ENCODE measurements at regions not wholly inside any gene's neighbourhood (a gene's known extent, or its start where the extent isn't known, plus 50 kb on each side); places are given as distances from the start of the nearest gene placed in this dataset.

GRCh38 chr4:178320003-178320402, 877.8 kb upstream of the AGA start:
- Histone ChIP-seq H3K4me3 (ENCODE audit: low read length) (no peak overlapping the region), H3K9me3 (ENCODE audit: low read depth, low read length) (no peaks in the 10 kb centered on the region), H3K27me3 (ENCODE audit: insufficient read depth, low read length) (no peaks in the 10 kb centered on the region), H3K4me1 (ENCODE audit: insufficient read depth, low read length) (no peaks in the 10 kb centered on the region)

- Histone ChIP-seq H3K9me3 (ENCODE audit: low read depth, low read length) (no peaks in the 10 kb centered on the region), H3K27me3 (ENCODE audit: insufficient read depth, low read length) (no peaks in the 10 kb centered on the region), H3K4me1 (ENCODE audit: insufficient read depth, low read length) (no peaks in the 10 kb centered on the region), H3K4me3 (ENCODE audit: low read length) (no peak overlapping the region)
Observed at GRCh38 chr4:178322524-178323183, 880.4 kb upstream of the AGA start.

DNA sequence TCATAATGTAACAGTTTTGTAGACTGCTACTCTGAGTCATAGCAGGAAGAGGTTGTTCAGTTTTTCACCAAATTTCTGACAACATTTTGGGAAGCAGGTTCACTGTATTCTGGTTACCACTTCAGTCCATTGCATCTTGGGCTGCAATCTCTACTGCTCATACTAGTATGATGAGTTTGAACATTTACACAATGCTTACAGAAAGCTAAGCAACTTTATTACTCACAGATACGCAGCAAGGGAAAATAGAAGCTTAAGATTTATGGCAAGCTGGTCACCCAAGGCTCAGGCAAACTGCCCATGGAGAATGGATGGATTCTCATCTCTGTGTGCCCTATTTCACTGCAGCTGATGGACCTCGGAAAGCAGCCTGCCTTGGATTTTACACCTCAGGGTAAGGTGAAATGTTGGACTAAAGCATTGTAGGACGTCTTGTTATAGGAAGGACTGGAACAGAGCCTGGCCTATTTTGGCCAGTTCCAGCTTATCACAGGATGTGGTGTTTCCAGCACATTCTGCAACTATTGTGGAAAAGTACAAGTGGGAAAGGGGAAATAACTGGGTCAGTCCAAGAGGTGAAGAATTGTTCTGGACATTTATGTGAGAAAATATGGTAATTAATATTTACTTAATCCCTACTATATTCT, 887.1 kb upstream of the AGA start:
- no peaks in the 10 kb centered on the region for H3K27me3 ChIP-seq (ENCODE audit: insufficient read depth, low read length)
- no peak overlapping the region for H3K4me3 ChIP-seq (ENCODE audit: low read length)
- no peaks in the 10 kb centered on the region for H3K9me3 ChIP-seq (ENCODE audit: low read depth, low read length)
- no peaks in the 10 kb centered on the region for H3K4me1 ChIP-seq (ENCODE audit: insufficient read depth, low read length)

- H3K4me1 ChIP-seq (ENCODE audit: insufficient read depth, low read length): no peaks in the 10 kb centered on the region
- H3K9me3 ChIP-seq (ENCODE audit: low read depth, low read length): no peaks in the 10 kb centered on the region
- H3K4me3 ChIP-seq (ENCODE audit: low read length): no peak overlapping the region
- H3K27me3 ChIP-seq (ENCODE audit: insufficient read depth, low read length): no peaks in the 10 kb centered on the region
Observed at GRCh38 chr4:178333355-178333754, 891.1 kb upstream of the AGA start.

- H3K9me3 ChIP-seq (ENCODE audit: low read depth, low read length): no peaks in the 10 kb centered on the region
- H3K4me1 ChIP-seq (ENCODE audit: insufficient read depth, low read length): no peaks in the 10 kb centered on the region
- no peak overlapping the region for H3K4me3 ChIP-seq (ENCODE audit: low read length)
- no peaks in the 10 kb centered on the region for H3K27me3 ChIP-seq (ENCODE audit: insufficient read depth, low read length)
Observed at GRCh38 chr4:178339769-178340168, 897.5 kb upstream of the AGA start.

DNA sequence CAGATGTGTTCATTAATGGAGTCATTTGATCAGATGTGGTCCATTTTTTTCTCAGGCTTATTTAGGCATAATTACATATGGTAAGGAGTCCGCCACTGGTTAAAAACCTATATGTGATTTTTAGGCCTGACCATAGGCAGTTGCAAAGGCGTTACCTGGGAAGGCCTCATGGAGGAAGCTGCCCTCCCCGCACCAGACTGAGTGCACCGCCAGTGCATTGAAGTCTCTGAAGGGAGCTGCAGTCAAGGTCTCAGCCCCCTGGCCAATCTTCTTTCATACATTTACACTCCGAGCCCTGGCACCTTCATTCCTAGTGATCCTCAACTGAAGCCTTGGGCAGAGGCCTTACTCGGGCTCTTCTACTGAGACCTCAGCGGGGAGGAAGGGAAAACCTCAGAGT, 898.2 kb upstream of the AGA start:
- no peaks in the 10 kb centered on the region for H3K4me1 ChIP-seq (ENCODE audit: insufficient read depth, low read length)
- H3K4me3 ChIP-seq (ENCODE audit: low read length): no peak overlapping the region
- no peaks in the 10 kb centered on the region for H3K27me3 ChIP-seq (ENCODE audit: insufficient read depth, low read length)
- H3K9me3 ChIP-seq (ENCODE audit: low read depth, low read length): no peaks in the 10 kb centered on the region

DNA sequence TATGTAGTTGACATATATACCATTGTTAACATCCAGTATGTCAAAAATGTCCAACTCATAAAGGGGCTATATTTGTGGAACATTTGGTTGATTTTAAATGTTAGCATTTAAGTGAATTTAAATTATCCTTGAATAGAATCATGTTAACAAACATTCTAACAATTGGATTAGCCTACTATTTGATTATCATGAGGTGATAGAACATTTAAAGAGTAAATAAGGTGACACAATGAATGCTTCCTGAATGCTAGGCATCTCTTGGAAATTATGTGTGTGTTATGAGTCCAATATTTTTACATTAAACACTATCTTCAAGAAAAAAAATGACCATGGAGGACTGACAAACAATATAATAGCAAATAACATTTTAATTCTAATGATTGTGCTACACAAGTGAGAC, 901.9 kb upstream of the AGA start:
- no peaks in the 10 kb centered on the region for H3K27me3 ChIP-seq (ENCODE audit: insufficient read depth, low read length)
- no peak overlapping the region for H3K4me3 ChIP-seq (ENCODE audit: low read length)
- no peaks in the 10 kb centered on the region for H3K4me1 ChIP-seq (ENCODE audit: insufficient read depth, low read length)
- no peaks in the 10 kb centered on the region for H3K9me3 ChIP-seq (ENCODE audit: low read depth, low read length)

- no peak overlapping the region for H3K4me3 ChIP-seq (ENCODE audit: low read length)
- no peaks in the 10 kb centered on the region for H3K27me3 ChIP-seq (ENCODE audit: insufficient read depth, low read length)
- no peaks in the 10 kb centered on the region for H3K4me1 ChIP-seq (ENCODE audit: insufficient read depth, low read length)
- no peaks in the 10 kb centered on the region for H3K9me3 ChIP-seq (ENCODE audit: low read depth, low read length)
Observed at GRCh38 chr4:178347111-178347510, 904.9 kb upstream of the AGA start.

DNA sequence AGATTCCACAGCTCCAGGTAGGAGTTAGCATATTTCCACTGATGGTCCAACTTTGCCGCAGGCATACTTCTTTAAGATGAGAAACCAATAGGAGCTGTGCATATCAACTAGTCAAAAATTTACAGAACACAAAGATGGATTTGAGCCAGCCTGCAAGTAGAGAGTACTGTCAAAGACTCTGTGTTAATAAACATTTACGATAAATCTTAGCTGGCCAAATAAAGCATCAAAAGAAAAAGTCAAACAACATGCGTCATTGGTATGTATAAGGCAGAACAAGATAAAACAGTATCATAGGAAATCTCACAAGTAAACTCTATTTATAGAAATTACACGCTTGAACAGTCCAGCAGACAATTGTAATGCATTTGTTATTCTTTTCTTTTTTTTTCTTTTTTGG, 907.4 kb upstream of the AGA start:
- Histone ChIP-seq H3K27me3 (ENCODE audit: insufficient read depth, low read length) (no peaks in the 10 kb centered on the region), H3K4me3 (ENCODE audit: low read length) (no peak overlapping the region), H3K9me3 (ENCODE audit: low read depth, low read length) (no peaks in the 10 kb centered on the region), H3K4me1 (ENCODE audit: insufficient read depth, low read length) (no peaks in the 10 kb centered on the region)

GRCh38 chr4:178351185-178351584, 908.9 kb upstream of the AGA start:
- Histone ChIP-seq H3K27me3 (ENCODE audit: insufficient read depth, low read length) (no peaks in the 10 kb centered on the region), H3K9me3 (ENCODE audit: low read depth, low read length) (no peaks in the 10 kb centered on the region), H3K4me1 (ENCODE audit: insufficient read depth, low read length) (no peaks in the 10 kb centered on the region), H3K4me3 (ENCODE audit: low read length) (no peak overlapping the region)

GRCh38 chr4:178356725-178357124, 914.5 kb upstream of the AGA start:
- H3K4me3 ChIP-seq (ENCODE audit: low read length): no peak overlapping the region

DNA sequence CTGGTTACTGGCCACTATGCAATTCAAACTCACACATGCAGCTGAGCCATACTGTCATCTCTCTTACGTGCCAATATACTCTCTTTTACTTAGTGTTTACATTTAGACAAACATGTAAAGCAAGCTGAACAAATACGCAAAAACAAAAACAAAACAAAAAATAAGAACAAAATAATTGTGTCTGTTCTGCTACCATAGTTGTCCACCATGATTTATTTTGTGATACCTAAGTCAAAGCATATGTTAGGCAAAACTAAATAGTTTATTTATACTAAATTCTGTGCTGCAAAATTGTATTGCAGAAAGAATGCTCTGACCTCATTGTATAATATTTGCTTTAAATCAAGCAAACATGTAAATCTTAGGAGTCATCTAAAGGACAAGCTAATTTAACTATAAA, 943.2 kb upstream of the AGA start:
- Histone ChIP-seq H3K4me3 (ENCODE audit: low read length) (no peak overlapping the region), H3K9me3 (ENCODE audit: low read depth, low read length) (no peaks in the 10 kb centered on the region), H3K27me3 (ENCODE audit: insufficient read depth, low read length) (no peaks in the 10 kb centered on the region), H3K4me1 (ENCODE audit: insufficient read depth, low read length) (no peaks in the 10 kb centered on the region)

More at GRCh38 chr4:178356725-178357124, 914.5 kb upstream of the AGA start:
- Histone ChIP-seq H3K27me3 (ENCODE audit: insufficient read depth, low read length) (no peaks in the 10 kb centered on the region), H3K9me3 (ENCODE audit: low read depth, low read length) (peaks cover 7% of the 10 kb centered on the region), H3K4me1 (ENCODE audit: insufficient read depth, low read length) (no peaks in the 10 kb centered on the region)

DNA sequence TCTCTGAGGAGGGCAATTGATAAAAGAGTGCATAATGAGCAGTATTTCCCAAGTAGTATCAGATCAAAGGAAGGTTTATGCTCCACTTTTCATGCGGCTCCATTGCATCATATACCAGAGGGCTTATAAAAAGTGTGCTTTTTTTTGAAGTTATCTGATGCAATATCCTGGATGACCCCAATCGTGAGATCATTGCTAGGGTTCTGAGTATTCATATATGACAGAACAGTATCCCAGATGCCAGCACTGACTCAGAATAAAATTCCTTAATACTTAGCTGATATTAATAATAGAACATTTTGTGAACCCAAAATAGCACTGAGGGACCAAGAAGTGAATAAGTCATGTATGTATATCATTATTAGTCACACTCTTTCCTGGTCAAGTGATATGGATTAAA, 945.5 kb upstream of the AGA start:
- H3K4me1 ChIP-seq (ENCODE audit: insufficient read depth, low read length): no peaks in the 10 kb centered on the region
- no peak overlapping the region for H3K4me3 ChIP-seq (ENCODE audit: low read length)
- H3K27me3 ChIP-seq (ENCODE audit: insufficient read depth, low read length): no peaks in the 10 kb centered on the region
- no peaks in the 10 kb centered on the region for H3K9me3 ChIP-seq (ENCODE audit: low read depth, low read length)

GRCh38 chr4:178395798-178396197, 953.6 kb upstream of the AGA start:
- no peak overlapping the region for H3K4me3 ChIP-seq (ENCODE audit: low read length)
- H3K27me3 ChIP-seq (ENCODE audit: insufficient read depth, low read length): no peaks in the 10 kb centered on the region
- H3K4me1 ChIP-seq (ENCODE audit: insufficient read depth, low read length): no peaks in the 10 kb centered on the region
- H3K9me3 ChIP-seq (ENCODE audit: low read depth, low read length): peaks cover 7% of the 10 kb centered on the region

- no peaks in the 10 kb centered on the region for H3K9me3 ChIP-seq (ENCODE audit: low read depth, low read length)
- H3K4me1 ChIP-seq (ENCODE audit: insufficient read depth, low read length): no peaks in the 10 kb centered on the region
- H3K27me3 ChIP-seq (ENCODE audit: insufficient read depth, low read length): no peaks in the 10 kb centered on the region
- no peak overlapping the region for H3K4me3 ChIP-seq (ENCODE audit: low read length)
Observed at GRCh38 chr4:178412455-178412854, 970.2 kb upstream of the AGA start.

DNA sequence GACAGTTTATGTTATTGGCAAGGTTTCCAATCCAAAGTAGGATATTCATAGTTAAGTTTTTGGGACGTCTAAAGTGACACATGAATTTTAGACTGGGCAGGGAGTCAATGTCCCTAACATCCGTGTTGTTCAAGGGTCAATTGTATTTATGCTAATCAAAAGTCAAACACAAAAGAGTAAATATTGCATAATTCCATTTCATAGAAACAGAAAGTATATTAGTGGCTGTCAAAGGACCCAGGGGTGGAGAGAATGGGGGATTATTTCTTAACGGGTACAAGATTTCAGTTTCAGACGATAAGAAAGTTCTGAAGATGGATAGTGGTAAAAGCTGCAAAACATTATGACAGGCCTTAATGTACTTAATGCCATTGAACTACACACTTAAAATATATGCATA, 971.8 kb upstream of the AGA start:
- no peak overlapping the region for H3K4me3 ChIP-seq (ENCODE audit: low read length)
- no peaks in the 10 kb centered on the region for H3K4me1 ChIP-seq (ENCODE audit: insufficient read depth, low read length)
- no peaks in the 10 kb centered on the region for H3K9me3 ChIP-seq (ENCODE audit: low read depth, low read length)
- no peaks in the 10 kb centered on the region for H3K27me3 ChIP-seq (ENCODE audit: insufficient read depth, low read length)
